ENCODE measurements at regions not wholly inside any gene's neighbourhood (a gene's known extent, or its start where the extent isn't known, plus 50 kb on each side); places are given as distances from the start of the nearest gene placed in this dataset.

DNA sequence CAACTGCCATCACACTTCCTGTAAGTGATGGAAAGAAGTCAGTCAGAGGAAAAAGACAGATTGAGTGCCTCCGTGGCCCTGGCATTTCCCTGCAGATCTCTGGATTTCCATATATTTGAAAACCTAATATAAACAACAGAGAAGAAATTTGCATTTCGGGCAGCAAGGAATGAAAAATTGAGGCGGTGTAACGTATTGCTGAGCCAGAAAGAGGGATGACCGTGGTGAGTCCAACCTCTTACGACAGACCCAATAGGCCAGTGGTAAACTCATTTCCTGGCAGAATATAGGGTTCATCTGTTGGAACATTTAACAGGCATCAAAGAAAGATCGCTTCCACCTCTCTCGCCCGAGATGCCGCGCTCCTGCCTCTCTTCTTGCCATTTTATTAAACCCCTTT lies 336.5 kb downstream of the MIAT start:
- H2BK20ac ChIP-seq (ENCODE audit: low read length) = no peak overlapping the region
- no peak overlapping the region for H3K18ac ChIP-seq (ENCODE audit: extremely low read depth, low read length)
- no peak overlapping the region for H2BK15ac ChIP-seq (ENCODE audit: low read length)
- no peak overlapping the region for H3K14ac ChIP-seq (ENCODE audit: insufficient read length)
- H4K91ac ChIP-seq (replicated peaks; ENCODE audit: insufficient read length, low read length) = no peak overlapping the region
- H2BK12ac ChIP-seq (ENCODE audit: low read depth, low read length) = no peak overlapping the region
- peaks cover 4% of the 10 kb centered on the region; the same call in 1 of the 2 replicates for H3K23me2 ChIP-seq (ENCODE audit: low read depth, low read length)
- no peak overlapping the region for H4K8ac ChIP-seq (ENCODE audit: extremely low read depth, insufficient read depth, low read length)
- H3K4me3 ChIP-seq (ENCODE audit: extremely low read depth in 1 of 4, insufficient read depth in 2 of 4, low read depth in 3 of 4, low read length in 4 of 4) = no peak overlapping the region
- no peak overlapping the region for H2BK120ac ChIP-seq (replicated peaks; ENCODE audit: low read depth, low read length)
- no peak overlapping the region for H3K4me2 ChIP-seq (ENCODE audit: insufficient read depth in 1 of 2, low read depth in 2 of 2, low read length in 2 of 2)
- H3K79me1 ChIP-seq (ENCODE audit: low read depth, low read length) = no peaks in the 10 kb centered on the region
- 82% methylated on average over 11 of the region's 11 CpGs; no CpG with 5 or more reads in 1 of the 2 experiments for WGBS, 2 experiments (ENCODE audit: extremely low coverage in 1 of 2, insufficient coverage in 1 of 2, insufficient read length in 1 of 2, insufficient replicate concordance in 2 of 2, low coverage in 1 of 2, low lambda C conversion rate in 2 of 2, missing lambda C conversion rate in 1 of 2)
- H3K9me3 ChIP-seq (ENCODE audit: insufficient read depth in 2 of 2, low read depth in 1 of 2, low read length in 1 of 2) = no peaks in the 10 kb centered on the region
- H3K56ac ChIP-seq (replicated peaks; ENCODE audit: insufficient read length, low read depth, low read length) = no peak overlapping the region
- DNase-seq (ENCODE audit: low read depth in 1 of 2, low spot score in 2 of 2) (no peak), FAIRE-seq (no peak)
- ChIA-PET POLR2A (ENCODE audit: partially characterized antibody) (no interaction called here), CTCF (ENCODE audit: partially characterized antibody) (no interaction called here)
- no peak for TF ChIP-seq NANOG (IDR thresholded peaks at IDR 0.05; ENCODE audit: insufficient read depth, low read depth, low read length, poor library complexity, severe bottlenecking)
- no peak for TF ChIP-seq TAF7 (optimal IDR thresholded peaks at IDR 0.05; ENCODE audit: borderline replicate concordance, low read depth, low read length)
- no peak for TF ChIP-seq SP2 (IDR thresholded peaks at IDR 0.05; ENCODE audit: low read length)
- TF ChIP-seq MAFK (IDR thresholded peaks at IDR 0.05; ENCODE audit: low read depth, low read length) = no peak
- no peak for TF ChIP-seq SAP30 (IDR thresholded peaks at IDR 0.05; ENCODE audit: insufficient read depth, insufficient replicate concordance, low read length)
- H3K4ac ChIP-seq (replicated peaks; ENCODE audit: insufficient read length, low read depth, low read length) = no peak overlapping the region
- H3K36me3 ChIP-seq (ENCODE audit: control insufficient read depth in 2 of 4, insufficient read depth in 4 of 4, low read length in 3 of 4) = no peaks in the 10 kb centered on the region
- no peaks in the 10 kb centered on the region; a peak in 1 of 7 replicates for H3K27me3 ChIP-seq (replicated peaks in 1 of 4; ENCODE audit: control insufficient read depth in 3 of 4, extremely low read depth in 1 of 4, insufficient read depth in 3 of 4, low read length in 3 of 4)
- H2AK5ac ChIP-seq (ENCODE audit: low read depth, low read length) = no peak overlapping the region
- H3K27ac ChIP-seq (ENCODE audit: low read depth, low read length) = no peak overlapping the region
- H3K23ac ChIP-seq (ENCODE audit: insufficient read length) = no peak overlapping the region
- H2BK5ac ChIP-seq (ENCODE audit: low read depth, low read length) = no peak overlapping the region
- H4K5ac ChIP-seq (ENCODE audit: insufficient read length, low read depth, low read length) = no peak overlapping the region
- no peaks in the 10 kb centered on the region for H3K79me2 ChIP-seq (ENCODE audit: control insufficient read depth in 1 of 2, insufficient read depth in 2 of 2, low read length in 2 of 2)
- H3K4me1 ChIP-seq (replicated peaks in 1 of 4; ENCODE audit: control insufficient read depth in 3 of 4, insufficient read depth in 4 of 4, low read length in 3 of 4) = no peaks in the 10 kb centered on the region
- no peak overlapping the region for H2AFZ ChIP-seq (ENCODE audit: low read length)
- no peak overlapping the region for H3K9ac ChIP-seq (replicated peaks in 1 of 4; ENCODE audit: extremely low read depth in 1 of 4, low read depth in 3 of 4, low read length in 3 of 4)
- no peaks in the 10 kb centered on the region for H4K20me1 ChIP-seq (replicated peaks in 1 of 2; ENCODE audit: control insufficient read depth in 1 of 2, insufficient read depth in 2 of 2, low read length in 2 of 2)

Measured in H1 (cell line).